PFSK-1 (cell line): ENCODE measurements at regions not wholly inside any gene's neighbourhood (a gene's known extent, or its start where the extent isn't known, plus 50 kb on each side); places are given as distances from the start of the nearest gene placed in this dataset.

Experiments
- POLR2AphosphoS5 ChIP-seq: IDR thresholded peaks from 2 replicates; pipeline ENCODE4 v1.6.1; 2012; ENCODE audit warnings: low read depth, mild to moderate bottlenecking, control low read depth, low read length, moderate library complexity
- TAF1 ChIP-seq: IDR thresholded peaks from 2 replicates; pipeline ENCODE4 v1.6.1; 2012; ENCODE audit warnings: low read length, control low read depth, borderline replicate concordance; ENCODE audit not compliant: insufficient read depth

GRCh38 chr1:87955038-87955437 is 626.4 kb downstream of the LMO4 start:
- TF ChIP-seq POLR2AphosphoS5 (no peak), TAF1 (no peak)
